Upper lobe of left lung (tissue), 6 donors: ENCODE measurements at regions not wholly inside any gene's neighbourhood (a gene's known extent, or its start where the extent isn't known, plus 50 kb on each side); places are given as distances from the start of the nearest gene placed in this dataset.
"Not testable (repeated sequence)": the region's sequence is repeated elsewhere in the genome, so short reads cannot be mapped to it uniquely, and the experiment has no call there.

Experiments used
- ATAC-seq, 2 donors: fragments of 200-7000 bp; cut with Tn5 transposase; one replicate each; pipeline ENCODE4 v1.9.1; 2022; ENCODE audit warnings: mild to moderate bottlenecking in 2 of 2, moderate library complexity in 2 of 2; ENCODE audit not compliant: low FRiP score in 2 of 2
- DNase-seq, 2 donors: peaks; one replicate each; pipeline ENCODE4 v3.0.0-alpha.2; 2019 to 2020
- H3K27ac ChIP-seq, 4 donors: fragments of 200-600 bp; sonication (generic); one replicate each; pipeline ENCODE4 v1.5.1; 2016 to 2019
- H3K27me3 ChIP-seq, 4 donors: fragments of 200-600 bp; sonication (generic); one replicate each; pipeline ENCODE4 v1.5.1; 2017 to 2019
- H3K36me3 ChIP-seq, 4 donors: fragments of 200-600 bp; sonication (generic); one replicate each; pipeline ENCODE4 v1.5.1; 2016 to 2019
- H3K4me1 ChIP-seq, 4 donors: fragments of 200-600 bp; sonication (generic); one replicate each; pipeline ENCODE4 v1.5.1; 2018 to 2019
- H3K4me3 ChIP-seq, 4 donors: fragments of 200-600 bp; sonication (generic); one replicate each; pipeline ENCODE4 v1.5.1; 2017 to 2019; ENCODE audit warnings: mild to moderate bottlenecking in 2 of 4, moderate library complexity in 1 of 4
- H3K9me3 ChIP-seq, 4 donors: fragments of 200-600 bp; sonication (generic); one replicate each; pipeline ENCODE4 v1.5.1; 2018 to 2019
- EP300 ChIP-seq, 4 donors: sonication (generic); formaldehyde crosslinking; IDR thresholded peaks; one replicate each; pipeline ENCODE4 v1.5.1; 2017; ENCODE audit warnings: antibody characterized with exemption in 4 of 4, control low read depth in 2 of 4
- POLR2A ChIP-seq, 4 donors: fragments of 450-650 bp; IDR thresholded peaks; one replicate each; pipeline ENCODE4 v1.5.1; 2016 to 2017; ENCODE audit warnings: antibody characterized with exemption in 4 of 4, mild to moderate bottlenecking in 2 of 4
- POLR2AphosphoS5 ChIP-seq, 2 donors: sonication (generic); formaldehyde crosslinking; IDR thresholded peaks; one replicate each; pipeline ENCODE4 v1.5.1; 2017; ENCODE audit warnings: antibody characterized with exemption in 2 of 2
- WGBS, 2 donors: methylation state at CpG; one replicate each; pipeline ENCODE4 v1.1.5; 2017 to 2018; 5-methylcytosine and 5-hydroxymethylcytosine counted together
- TF ChIP-seq, protein P1 (sequence below), 6 experiments: fragments of 450-650 bp in 4 of 6; fragments of 200-600 bp in 2 of 6; sonication (generic) in 2 of 6; IDR thresholded peaks; one replicate each; pipeline ENCODE4 v1.5.1; 2016 to 2019; ENCODE audit warnings: antibody characterized with exemption in 6 of 6
- donor health status: DM: no; HTN: no; CAD: no; lungs with moderate emphysema.
- donor health status: DM: no; HTN: yes; CAD: no; lungs with severe emphysema.

GRCh38 chr13:104616990-104617389 is 1550.8 kb upstream of the SLC10A2 start:
- Histone ChIP-seq H3K4me1 (no peaks in the 10 kb centered on the region), H3K36me3 (no peaks in the 10 kb centered on the region), H3K9me3 (no peaks in the 10 kb centered on the region), H3K4me3 (no peak overlapping the region), H3K27ac (no peak overlapping the region), H3K27me3 (no peaks in the 10 kb centered on the region)
- TF ChIP-seq EP300 (IDR thresholded peaks at IDR 0.05): no peak
- TF ChIP-seq POLR2A (IDR thresholded peaks at IDR 0.05): no peak
- no peak for TF ChIP-seq POLR2AphosphoS5 (IDR thresholded peaks at IDR 0.05)
- TF ChIP-seq, protein P1, sequence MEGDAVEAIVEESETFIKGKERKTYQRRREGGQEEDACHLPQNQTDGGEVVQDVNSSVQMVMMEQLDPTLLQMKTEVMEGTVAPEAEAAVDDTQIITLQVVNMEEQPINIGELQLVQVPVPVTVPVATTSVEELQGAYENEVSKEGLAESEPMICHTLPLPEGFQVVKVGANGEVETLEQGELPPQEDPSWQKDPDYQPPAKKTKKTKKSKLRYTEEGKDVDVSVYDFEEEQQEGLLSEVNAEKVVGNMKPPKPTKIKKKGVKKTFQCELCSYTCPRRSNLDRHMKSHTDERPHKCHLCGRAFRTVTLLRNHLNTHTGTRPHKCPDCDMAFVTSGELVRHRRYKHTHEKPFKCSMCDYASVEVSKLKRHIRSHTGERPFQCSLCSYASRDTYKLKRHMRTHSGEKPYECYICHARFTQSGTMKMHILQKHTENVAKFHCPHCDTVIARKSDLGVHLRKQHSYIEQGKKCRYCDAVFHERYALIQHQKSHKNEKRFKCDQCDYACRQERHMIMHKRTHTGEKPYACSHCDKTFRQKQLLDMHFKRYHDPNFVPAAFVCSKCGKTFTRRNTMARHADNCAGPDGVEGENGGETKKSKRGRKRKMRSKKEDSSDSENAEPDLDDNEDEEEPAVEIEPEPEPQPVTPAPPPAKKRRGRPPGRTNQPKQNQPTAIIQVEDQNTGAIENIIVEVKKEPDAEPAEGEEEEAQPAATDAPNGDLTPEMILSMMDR (IDR thresholded peaks at IDR 0.05): no peak
- DNase-seq (no peak), ATAC-seq (no peak)
- 84 to 88% methylated on average over 3 of the region's 3 CpGs for WGBS, 2 donors

DNA sequence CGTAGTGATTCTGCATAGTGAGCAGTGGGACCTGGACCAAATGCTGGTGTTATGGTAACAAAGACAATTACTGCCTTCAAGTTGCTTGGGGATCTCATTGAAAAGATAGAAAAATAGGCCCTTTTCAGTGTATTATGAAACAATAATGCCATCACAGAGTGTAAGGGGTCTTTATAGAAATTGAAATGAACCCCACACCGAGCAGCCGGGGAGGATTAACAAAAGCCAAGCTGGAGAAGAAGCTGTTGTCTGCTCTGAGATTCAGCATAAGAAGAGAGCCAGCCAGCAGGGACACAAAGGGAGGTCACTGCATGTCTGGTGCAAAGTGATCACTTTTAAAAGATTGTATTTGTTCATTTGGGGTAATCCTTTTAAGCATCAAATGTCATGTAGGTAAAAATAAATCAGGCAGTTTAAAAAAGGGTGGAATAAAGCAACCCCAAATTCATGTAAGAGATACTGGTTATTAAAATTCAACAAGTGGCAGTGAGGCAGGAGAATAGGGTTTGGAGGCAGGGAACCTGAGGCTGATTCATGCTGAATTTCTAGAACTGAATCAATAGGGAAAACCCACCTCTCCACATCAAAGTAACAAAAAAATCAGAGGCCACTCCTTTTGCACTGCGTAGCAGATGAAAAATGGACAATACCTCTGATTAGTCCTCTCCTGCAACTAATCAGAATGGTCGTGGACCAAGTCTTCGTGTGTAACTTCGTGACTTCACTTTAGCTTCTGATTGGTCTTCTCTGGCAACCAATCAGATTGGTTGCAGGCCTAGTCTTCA is 1548.3 kb upstream of the SLC10A2 start:
- 73 to 79% methylated on average over 7 of the region's 7 CpGs for WGBS, 2 donors
- DNase-seq (no peak), ATAC-seq (no peak)
- Histone ChIP-seq H3K4me1 (no peaks in the 10 kb centered on the region), H3K27me3 (no peaks in the 10 kb centered on the region), H3K36me3 (no peaks in the 10 kb centered on the region), H3K27ac (no peak overlapping the region), H3K9me3 (no peaks in the 10 kb centered on the region), H3K4me3 (no peak overlapping the region)
- TF ChIP-seq, protein P1 (IDR thresholded peaks at IDR 0.05): no peak
- no peak for TF ChIP-seq EP300 (IDR thresholded peaks at IDR 0.05)
- TF ChIP-seq POLR2AphosphoS5 (IDR thresholded peaks at IDR 0.05): no peak
- no peak for TF ChIP-seq POLR2A (IDR thresholded peaks at IDR 0.05)

DNA sequence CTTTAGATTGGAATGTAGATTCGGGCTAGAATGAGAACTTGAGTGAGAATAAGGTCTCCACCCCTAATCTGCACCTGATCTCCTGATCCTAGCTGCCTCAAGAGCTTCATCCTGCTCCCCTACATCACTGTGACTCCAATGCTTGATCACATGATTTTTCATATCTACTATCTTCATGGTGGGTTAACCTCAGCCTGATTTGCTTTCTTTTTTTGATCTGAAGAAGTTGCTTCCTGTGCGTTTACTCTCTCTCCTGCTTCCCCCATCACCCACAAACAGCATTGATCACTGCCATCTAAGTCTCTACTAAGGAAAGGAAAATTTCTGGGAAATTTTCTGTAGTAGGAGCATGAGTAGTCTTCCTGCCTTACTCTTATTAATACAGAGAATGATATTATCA is 1542.1 kb upstream of the SLC10A2 start:
- no peak for TF ChIP-seq EP300 (IDR thresholded peaks at IDR 0.05)
- TF ChIP-seq, protein P1 (IDR thresholded peaks at IDR 0.05): no peak
- no peak for TF ChIP-seq POLR2AphosphoS5 (IDR thresholded peaks at IDR 0.05)
- no peak for TF ChIP-seq POLR2A (IDR thresholded peaks at IDR 0.05)
- Histone ChIP-seq H3K4me1 (no peaks in the 10 kb centered on the region), H3K36me3 (no peaks in the 10 kb centered on the region), H3K27me3 (no peaks in the 10 kb centered on the region), H3K9me3 (no peaks in the 10 kb centered on the region), H3K27ac (no peak overlapping the region), H3K4me3 (no peak overlapping the region)
- 72 to 82% methylated on average over 2 of the region's 2 CpGs for WGBS, 2 donors
- DNase-seq (no peak), ATAC-seq (no peak)

DNA sequence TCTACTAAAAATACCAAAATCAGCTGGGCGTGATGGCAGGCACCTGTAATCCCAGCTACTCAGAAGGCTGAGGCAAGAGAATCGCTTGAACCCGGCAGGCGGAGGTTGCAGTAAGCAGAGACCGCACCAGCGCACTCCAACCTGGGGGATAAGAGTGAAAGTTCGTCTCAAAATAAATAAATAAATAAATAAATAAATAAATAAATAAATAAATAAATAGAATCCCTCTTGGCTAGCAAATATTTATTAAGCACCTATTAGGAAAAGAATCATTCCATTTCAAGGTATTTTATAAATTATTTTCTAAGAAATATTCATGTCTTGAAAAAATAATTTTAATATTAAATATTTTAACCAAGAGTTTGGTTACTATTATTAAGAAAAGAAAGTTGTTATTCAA is 1539.2 kb upstream of the SLC10A2 start:
- H3K27ac ChIP-seq: not testable (repeated sequence)

DNA sequence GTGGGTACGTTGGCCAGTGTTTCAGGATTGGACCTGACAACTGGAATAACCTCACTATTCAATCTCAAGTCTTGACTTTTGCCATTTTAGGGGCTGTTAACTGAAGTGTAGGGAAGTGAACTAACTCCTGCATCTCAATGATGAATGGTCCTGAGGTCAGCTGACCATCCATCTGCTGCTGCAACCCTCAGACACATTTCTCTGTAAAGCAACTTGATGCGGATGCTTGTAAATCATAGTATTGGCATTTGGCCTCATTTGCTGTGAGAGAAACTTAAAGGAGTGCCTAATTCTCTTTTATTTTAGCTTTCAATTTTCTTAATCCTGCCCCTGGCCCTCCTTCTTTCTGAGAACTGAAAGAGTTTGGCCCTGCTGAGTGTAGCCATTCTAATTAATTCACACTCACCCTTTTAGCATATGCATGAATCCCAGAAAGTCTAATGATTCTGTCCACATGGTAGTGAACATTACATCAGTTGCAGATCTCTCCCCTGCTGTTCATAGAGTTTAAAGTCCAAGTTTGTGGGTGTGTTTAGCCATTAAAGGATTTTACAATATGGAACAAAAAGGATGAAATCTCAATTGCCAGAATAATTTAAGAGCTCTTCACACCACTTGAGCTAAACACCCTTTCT is 1531.4 kb upstream of the SLC10A2 start:
- 78 to 87% methylated on average over 2 of the region's 2 CpGs for WGBS, 2 donors
- no peaks in the 10 kb centered on the region for H3K9me3 ChIP-seq
- H3K4me1 ChIP-seq: no peaks in the 10 kb centered on the region
- no peaks in the 10 kb centered on the region for H3K36me3 ChIP-seq
- no peak overlapping the region for H3K4me3 ChIP-seq
- H3K27me3 ChIP-seq: no peaks in the 10 kb centered on the region
- no peak overlapping the region for H3K27ac ChIP-seq
- TF ChIP-seq, protein P1 (IDR thresholded peaks at IDR 0.05): no peak
- no peak for TF ChIP-seq POLR2AphosphoS5 (IDR thresholded peaks at IDR 0.05)
- TF ChIP-seq POLR2A (IDR thresholded peaks at IDR 0.05): no peak
- no peak for TF ChIP-seq EP300 (IDR thresholded peaks at IDR 0.05)
- ATAC-seq: no peak
- no peak for DNase-seq

More for the DNA sequence above, 1539.2 kb upstream of the SLC10A2 start:
- H3K4me3 ChIP-seq, H3K9me3 ChIP-seq, DNase-seq, H3K4me1 ChIP-seq, ATAC-seq, H3K27me3 ChIP-seq, H3K36me3 ChIP-seq: not testable (repeated sequence)
- 91 to 93% methylated on average over 7 of the region's 7 CpGs for WGBS, 2 donors
